HG03045 (cell line): ENCODE measurements at regions not wholly inside any gene's neighbourhood (a gene's known extent, or its start where the extent isn't known, plus 50 kb on each side); places are given as distances from the start of the nearest gene placed in this dataset.
"Not testable (repeated sequence)": the region's sequence is repeated elsewhere in the genome, so short reads cannot be mapped to it uniquely, and the experiment has no call there.

ENCODE experiments used
- ATAC-seq: cut with Tn5 transposase; IDR thresholded peaks from one replicate; pipeline ENCODE4 v1.9.1; 2021; ENCODE audit warnings: mild to moderate bottlenecking, moderate library complexity; ENCODE audit not compliant: unreplicated experiment

- ATAC-seq, result no peak
These were observed 192.5 kb upstream of the HSFY2 start for GRCh38 chrY:18966001-18966400.

GRCh38 chrY:18958846-18959245 is 185.3 kb upstream of the HSFY2 start:
- ATAC-seq, result no peak

GRCh38 chrY:18951657-18952435 is 178.3 kb upstream of the HSFY2 start:
- ATAC-seq, result no peak

GRCh38 chrY:18951019-18951418 is 177.5 kb upstream of the HSFY2 start:
- no peak for ATAC-seq

GRCh38 chrY:18936831-18937230 is 163.3 kb upstream of the HSFY2 start:
- ATAC-seq, result no peak

GRCh38 chrY:18919256-18919655 is 145.7 kb upstream of the HSFY2 start:
- no peak for ATAC-seq

- ATAC-seq, result no peak
These were observed 139.3 kb upstream of the HSFY2 start for GRCh38 chrY:18912846-18913245.

- ATAC-seq, result no peak
These were observed 136.3 kb upstream of the HSFY2 start for GRCh38 chrY:18909846-18910245.

GRCh38 chrY:18906198-18906597 is 132.7 kb upstream of the HSFY2 start:
- ATAC-seq, result not testable (repeated sequence)

GRCh38 chrY:18904296-18904695 is 130.8 kb upstream of the HSFY2 start:
- ATAC-seq, result no peak

- ATAC-seq, result no peak
These were observed 118.5 kb upstream of the HSFY2 start for GRCh38 chrY:18891994-18892393.

- ATAC-seq, result no peak
These were observed 116.0 kb upstream of the HSFY2 start for GRCh38 chrY:18889548-18889947.

- no peak for ATAC-seq
These were observed 111.2 kb upstream of the HSFY2 start for GRCh38 chrY:18884748-18885147.

GRCh38 chrY:18869145-18869544 is 95.6 kb upstream of the HSFY2 start:
- not testable (repeated sequence) for ATAC-seq

GRCh38 chrY:18866887-18867551 is 93.5 kb upstream of the HSFY2 start:
- ATAC-seq, result not testable (repeated sequence)

GRCh38 chrY:18860856-18861255 is 87.3 kb upstream of the HSFY2 start:
- not testable (repeated sequence) for ATAC-seq

GRCh38 chrY:18858484-18859191 is 85.1 kb upstream of the HSFY2 start:
- not testable (repeated sequence) for ATAC-seq

- not testable (repeated sequence) for ATAC-seq
These were observed 81.6 kb upstream of the HSFY2 start for GRCh38 chrY:18855184-18855583.

GRCh38 chrY:18853323-18853722 is 79.8 kb upstream of the HSFY2 start:
- ATAC-seq, result not testable (repeated sequence)

GRCh38 chrY:18836643-18837042 is 63.1 kb upstream of the HSFY2 start:
- ATAC-seq, result not testable (repeated sequence)
